K562 (cell line): ENCODE measurements at regions not wholly inside any gene's neighbourhood (a gene's known extent, or its start where the extent isn't known, plus 50 kb on each side); places are given as distances from the start of the nearest gene placed in this dataset.

ENCODE experiments used
- ATAC-seq: fragments of 200-7000 bp; cut with Tn5 transposase; 3 replicates; pipeline ENCODE4 v1.9.1; 2020; ENCODE audit warnings: moderate library complexity
- BruUV-seq: library from RNA; stranded (reverse); fragments of 400-500 nt; replicated peaks from 2 replicates; lab custom pipeline; 2021; lab: Mats Ljungman, UMichigan
- CTCF ChIA-PET: fragments of 300-600 bp; formaldehyde crosslinking; extraction: SDS; loops from one replicate; lab custom pipeline; 2021; ENCODE audit warnings: low intra/inter-chr PET ratio; lab: Yijun Ruan, JAX
- POLR2A ChIA-PET: fragments of 300-600, 350-650 bp; sonication (Branson Sonifier 250); formaldehyde crosslinking; extraction: SDS; loops from one replicate; lab custom pipeline; 2021; ENCODE audit warnings: antibody characterized with exemption, inconsistent platforms; lab: Yijun Ruan, JAX
- DNase-seq, 4 experiments: peaks; one replicate each; pipeline versions ENCODE4 v3.0.0 to v3.0.0-alpha.2; 2011 to 2018; ENCODE audit warnings: low spot score in 3 of 4, mixed read lengths in 3 of 4; ENCODE audit errors: extremely low read depth in 1 of 4
- FAIRE-seq: peaks from 2 replicates; lab custom pipeline; 2011; peaks lifted over from hg19 to GRCh38; lab: Jason Lieb, UNC
- H2AFZ ChIP-seq: 2 replicates; pipeline ENCODE4 v1.6.0; 2011; ENCODE audit warnings: low read depth, low read length, control low read depth, inconsistent platforms
- H3K27ac ChIP-seq: fragments of 200-600 bp; 3 replicates; pipeline ENCODE4 v1.8.0; 2011; ENCODE audit warnings: low read depth, mild to moderate bottlenecking, control low read depth, inconsistent platforms, low read length, moderate library complexity, mixed read lengths; ENCODE audit errors: extremely low read depth
- H3K27me3 ChIP-seq, 2 experiments: fragments of 300-600 bp in 1 of 2; 2 replicates in 1 of 2; 3 replicates in 1 of 2; pipeline versions ENCODE4 v1.6.0 to v1.8.0; 2011; ENCODE audit warnings: inconsistent platforms in 2 of 2, low read length in 2 of 2, mild to moderate bottlenecking in 1 of 2, mixed read lengths in 1 of 2, moderate library complexity in 1 of 2; ENCODE audit not compliant: control insufficient read depth in 2 of 2, insufficient read depth in 2 of 2
- H3K36me3 ChIP-seq: fragments of 300-600 bp; 3 replicates; pipeline ENCODE4 v1.8.0; 2011; ENCODE audit warnings: mild to moderate bottlenecking, low read length, inconsistent platforms; ENCODE audit not compliant: control insufficient read depth, insufficient read depth
- H3K4me1 ChIP-seq, 2 experiments: fragments of 200-600 bp in 1 of 2; replicated peaks in 1 of 2; 2 replicates in 1 of 2; 3 replicates in 1 of 2; pipeline versions ENCODE4 v1.5.1 to v1.8.0; 2011; ENCODE audit warnings: inconsistent platforms in 2 of 2, low read length in 2 of 2, mild to moderate bottlenecking in 1 of 2, mixed read lengths in 1 of 2, moderate library complexity in 1 of 2; ENCODE audit not compliant: control insufficient read depth in 2 of 2, insufficient read depth in 2 of 2
- H3K4me2 ChIP-seq: 2 replicates; pipeline ENCODE4 v1.6.1; 2011; ENCODE audit warnings: low read length, control low read depth, inconsistent platforms, mixed read lengths; ENCODE audit not compliant: insufficient read depth
- H3K4me3 ChIP-seq: fragments of 200-600 bp; sonication (generic), shearing (Covaris generic); 2 replicates; pipeline ENCODE4 v1.5.1; 2016; ENCODE audit warnings: control low read depth, inconsistent platforms
- H3K79me2 ChIP-seq: fragments of 200-600 bp; 3 replicates; pipeline ENCODE4 v1.8.0; 2011; ENCODE audit warnings: low read length, inconsistent platforms; ENCODE audit not compliant: control insufficient read depth, insufficient read depth
- H3K9ac ChIP-seq, 2 experiments: 2 replicates each; pipeline versions ENCODE4 v1.6.0 to v1.6.1; 2011; ENCODE audit warnings: low read depth in 2 of 2, low read length in 2 of 2, control low read depth in 1 of 2, inconsistent platforms in 1 of 2, mild to moderate bottlenecking in 1 of 2, mixed read lengths in 1 of 2; ENCODE audit not compliant: insufficient read depth in 1 of 2
- H3K9me1 ChIP-seq: one replicate; pipeline ENCODE4 v1.6.0; 2011; ENCODE audit warnings: inconsistent platforms, mild to moderate bottlenecking, low read length, moderate library complexity; ENCODE audit not compliant: control insufficient read depth, insufficient read depth
- H3K9me3 ChIP-seq: replicated peaks from 2 replicates; pipeline ENCODE4 v1.5.1; 2011; ENCODE audit warnings: low read depth, low read length, inconsistent platforms; ENCODE audit not compliant: control insufficient read depth, insufficient read depth
- H4K20me1 ChIP-seq: replicated peaks from 2 replicates; pipeline ENCODE4 v1.6.1; 2011; ENCODE audit warnings: low read length, inconsistent platforms, mixed read lengths; ENCODE audit not compliant: control insufficient read depth, insufficient read depth
- ARID2 ChIP-seq: fragments of 450-650 bp; IDR thresholded peaks from 2 replicates; pipeline ENCODE4 v1.6.1; 2017; ENCODE audit warnings: antibody characterized with exemption, mild to moderate bottlenecking
- BCL6 ChIP-seq: fragments of 250-450 bp; sonication (Bioruptor Pico); IDR thresholded peaks from 2 replicates; pipeline ENCODE4 v1.4.0; 2020
- BCOR ChIP-seq: fragments of 450-650 bp; IDR thresholded peaks from 2 replicates; pipeline ENCODE4 v1.6.1; 2016
- HDAC2 ChIP-seq: fragments of 450-650 bp; IDR thresholded peaks from 2 replicates; pipeline ENCODE4 v1.6.1; 2016; ENCODE audit warnings: mild to moderate bottlenecking
- HSF4 ChIP-seq: fragments of 250-450 bp; sonication (Bioruptor Pico); IDR thresholded peaks from 2 replicates; pipeline ENCODE4 v2.1.2; 2022; ENCODE audit warnings: mild to moderate bottlenecking, moderate library complexity, borderline replicate concordance
- MEIS2 ChIP-seq: fragments of 450-650 bp; IDR thresholded peaks from 2 replicates; pipeline ENCODE4 v1.6.1; 2014; ENCODE audit warnings: mild to moderate bottlenecking; ENCODE audit not compliant: partially characterized antibody
- SAP30 ChIP-seq: fragments of 200-600 bp; sonication (generic); IDR thresholded peaks from 2 replicates; pipeline ENCODE4 v1.6.1; 2012; ENCODE audit warnings: borderline replicate concordance, low read depth, mild to moderate bottlenecking, moderate library complexity, low read length, control low read depth, inconsistent platforms; ENCODE audit not compliant: insufficient read depth, poor library complexity, severe bottlenecking
- SNRNP70 ChIP-seq: fragments of 200-400 bp; formaldehyde crosslinking; optimal IDR thresholded peaks from 2 replicates; pipeline ENCODE3; 2017; ENCODE audit warnings: low read depth, low read length
- SRF ChIP-seq, 2 experiments: fragments of 250-450, 450-650 bp in 1 of 2; sonication (Bioruptor Pico) in 1 of 2; sonication (generic) in 1 of 2; formaldehyde crosslinking; IDR thresholded peaks; 2 replicates each; pipeline versions ENCODE4 v1.5.0 to v1.5.1; 2020 to 2022; ENCODE audit warnings: mild to moderate bottlenecking in 1 of 2, missing genetic modification reagents in 1 of 2
- ZNF41 ChIP-seq: fragments of 250-450 bp; sonication (Bioruptor Pico); conservative IDR thresholded peaks from 2 replicates; pipeline ENCODE4 v1.4.0; 2020; ENCODE audit warnings: mild to moderate bottlenecking
- ZNF780A ChIP-seq: fragments of 250-450 bp; sonication (Bioruptor Pico); IDR thresholded peaks from 2 replicates; pipeline ENCODE4 v1.5.0; 2021; ENCODE audit warnings: mild to moderate bottlenecking
- WGBS: fragments of 100-300 bp; shearing (Covaris generic); methylation state at CpG from one replicate; pipeline ENCODE4 v1.1.6; 2016; ENCODE audit warnings: low coverage, mixed read lengths; ENCODE audit not compliant: insufficient coverage; ENCODE audit errors: missing lambda C conversion rate; 5-methylcytosine and 5-hydroxymethylcytosine counted together
- in situ Hi-C: fragments of 300-500 bp; cut with MboI; formaldehyde crosslinking; loops from 4 replicates; pipeline ENCODE4 v1.15.0; 2018; ENCODE audit warnings: inconsistent platforms, mixed read lengths
- intact Hi-C: fragments of 100-400 bp; cut with micrococcal nuclease; formaldehyde crosslinking; loops from 2 replicates; pipeline ENCODE4 v1.14.2; 2022
- TF ChIP-seq, protein P1 (sequence below): fragments of 250-450 bp; sonication (Bioruptor Pico); IDR thresholded peaks from 2 replicates; pipeline ENCODE4 v1.8.0; 2021; ENCODE audit warnings: borderline replicate concordance, mild to moderate bottlenecking, moderate library complexity; ENCODE audit not compliant: poor library complexity, severe bottlenecking
- TF ChIP-seq, protein P2 (sequence below): fragments of 450-650 bp; formaldehyde crosslinking; IDR thresholded peaks from 2 replicates; pipeline ENCODE4 v1.4.0; 2020; ENCODE audit warnings: mild to moderate bottlenecking, moderate library complexity
- TF ChIP-seq, protein P3 (sequence below): fragments of 250-450 bp; sonication (Bioruptor Pico); IDR thresholded peaks from 2 replicates; pipeline ENCODE4 v1.9.0; 2021; ENCODE audit warnings: mild to moderate bottlenecking, inconsistent platforms
- TF ChIP-seq, protein P4 (sequence below): sonication (generic); formaldehyde crosslinking; IDR thresholded peaks from 2 replicates; pipeline ENCODE4 v1.8.1; 2023; ENCODE audit warnings: mild to moderate bottlenecking, missing genetic modification reagents
- TF ChIP-seq, protein P5 (sequence below), 2 experiments: fragments of 250-450 bp in 1 of 2; fragments of 450-650 bp in 1 of 2; sonication (Bioruptor Pico) in 1 of 2; IDR thresholded peaks; 2 replicates each; pipeline versions ENCODE4 v1.6.1 to v1.8.0; 2016 to 2021; ENCODE audit warnings: mild to moderate bottlenecking in 2 of 2, moderate library complexity in 2 of 2, missing compliant biosample characterization in 1 of 2, missing genetic modification characterization in 1 of 2

DNA sequence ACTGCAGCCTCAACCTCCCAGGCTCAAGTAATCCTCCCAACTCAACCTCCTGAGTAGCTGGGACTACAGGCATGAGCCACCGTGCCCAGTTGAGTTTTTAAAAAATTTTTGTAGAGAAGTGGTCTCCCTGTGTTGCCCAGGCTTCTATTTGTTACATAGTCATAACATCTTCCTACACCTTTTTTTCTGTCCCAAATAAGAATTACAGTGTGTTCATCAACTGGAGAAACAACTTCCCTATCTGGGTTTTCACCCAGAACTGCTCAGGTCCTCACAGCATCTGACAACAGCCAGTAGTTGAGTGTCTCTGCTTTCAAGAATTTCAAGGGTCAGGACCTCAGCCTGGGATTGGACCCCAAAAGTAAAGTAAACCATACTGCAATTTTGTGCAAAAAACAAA is 235.2 kb upstream of the AMIGO2 start:
- ATAC-seq (no peak), DNase-seq (no peak), FAIRE-seq (no peak)
- ChIA-PET CTCF (no interaction called here), POLR2A (no interaction called here)
- no peaks in the 10 kb centered on the region for H3K9me1 ChIP-seq
- no peak overlapping the region for H3K27ac ChIP-seq
- in situ Hi-C loops (no loop called here), intact Hi-C loops (no loop called here)
- BruUV-seq: no TSS peak
- no peak overlapping the region for H2AFZ ChIP-seq
- H3K36me3 ChIP-seq: no peaks in the 10 kb centered on the region
- H4K20me1 ChIP-seq: no peaks in the 10 kb centered on the region
- no peaks in the 10 kb centered on the region; the same call in 1 of the 2 replicates for H3K9me3 ChIP-seq
- WGBS: 36% methylated on average over 1 of the region's 1 CpG
- no peaks in the 10 kb centered on the region for H3K79me2 ChIP-seq
- H3K4me2 ChIP-seq: no peak overlapping the region
- H3K27me3 ChIP-seq: no peaks in the 10 kb centered on the region
- H3K9ac ChIP-seq: no peak overlapping the region
- H3K4me1 ChIP-seq: peaks cover 0 to 7% of the 10 kb centered on the region in 2 experiments; a peak in 2 of 5 replicates
- no peak overlapping the region for H3K4me3 ChIP-seq
- TF ChIP-seq, protein P1, sequence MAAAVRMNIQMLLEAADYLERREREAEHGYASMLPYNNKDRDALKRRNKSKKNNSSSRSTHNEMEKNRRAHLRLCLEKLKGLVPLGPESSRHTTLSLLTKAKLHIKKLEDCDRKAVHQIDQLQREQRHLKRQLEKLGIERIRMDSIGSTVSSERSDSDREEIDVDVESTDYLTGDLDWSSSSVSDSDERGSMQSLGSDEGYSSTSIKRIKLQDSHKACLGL (CRISPR knock-in tag): no peak
- TF ChIP-seq, protein P2, sequence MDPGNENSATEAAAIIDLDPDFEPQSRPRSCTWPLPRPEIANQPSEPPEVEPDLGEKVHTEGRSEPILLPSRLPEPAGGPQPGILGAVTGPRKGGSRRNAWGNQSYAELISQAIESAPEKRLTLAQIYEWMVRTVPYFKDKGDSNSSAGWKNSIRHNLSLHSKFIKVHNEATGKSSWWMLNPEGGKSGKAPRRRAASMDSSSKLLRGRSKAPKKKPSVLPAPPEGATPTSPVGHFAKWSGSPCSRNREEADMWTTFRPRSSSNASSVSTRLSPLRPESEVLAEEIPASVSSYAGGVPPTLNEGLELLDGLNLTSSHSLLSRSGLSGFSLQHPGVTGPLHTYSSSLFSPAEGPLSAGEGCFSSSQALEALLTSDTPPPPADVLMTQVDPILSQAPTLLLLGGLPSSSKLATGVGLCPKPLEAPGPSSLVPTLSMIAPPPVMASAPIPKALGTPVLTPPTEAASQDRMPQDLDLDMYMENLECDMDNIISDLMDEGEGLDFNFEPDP (CRISPR knock-in tag): no peak
- TF ChIP-seq, protein P3, sequence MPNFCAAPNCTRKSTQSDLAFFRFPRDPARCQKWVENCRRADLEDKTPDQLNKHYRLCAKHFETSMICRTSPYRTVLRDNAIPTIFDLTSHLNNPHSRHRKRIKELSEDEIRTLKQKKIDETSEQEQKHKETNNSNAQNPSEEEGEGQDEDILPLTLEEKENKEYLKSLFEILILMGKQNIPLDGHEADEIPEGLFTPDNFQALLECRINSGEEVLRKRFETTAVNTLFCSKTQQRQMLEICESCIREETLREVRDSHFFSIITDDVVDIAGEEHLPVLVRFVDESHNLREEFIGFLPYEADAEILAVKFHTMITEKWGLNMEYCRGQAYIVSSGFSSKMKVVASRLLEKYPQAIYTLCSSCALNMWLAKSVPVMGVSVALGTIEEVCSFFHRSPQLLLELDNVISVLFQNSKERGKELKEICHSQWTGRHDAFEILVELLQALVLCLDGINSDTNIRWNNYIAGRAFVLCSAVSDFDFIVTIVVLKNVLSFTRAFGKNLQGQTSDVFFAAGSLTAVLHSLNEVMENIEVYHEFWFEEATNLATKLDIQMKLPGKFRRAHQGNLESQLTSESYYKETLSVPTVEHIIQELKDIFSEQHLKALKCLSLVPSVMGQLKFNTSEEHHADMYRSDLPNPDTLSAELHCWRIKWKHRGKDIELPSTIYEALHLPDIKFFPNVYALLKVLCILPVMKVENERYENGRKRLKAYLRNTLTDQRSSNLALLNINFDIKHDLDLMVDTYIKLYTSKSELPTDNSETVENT: no peak
- TF ChIP-seq ZNF780A (no peak), HDAC2 (no peak), HSF4 (CRISPR knock-in tag) (no peak), MEIS2 (no peak), BCOR (no peak), BCL6 (CRISPR knock-in tag) (no peak), SAP30 (no peak), ZNF41 (CRISPR knock-in tag) (no peak), SNRNP70 (no peak), SRF (CRISPR knock-in tag; IDR thresholded peaks at IDR 0.05) (no peak), ARID2 (no peak)
- TF ChIP-seq, protein P4, sequence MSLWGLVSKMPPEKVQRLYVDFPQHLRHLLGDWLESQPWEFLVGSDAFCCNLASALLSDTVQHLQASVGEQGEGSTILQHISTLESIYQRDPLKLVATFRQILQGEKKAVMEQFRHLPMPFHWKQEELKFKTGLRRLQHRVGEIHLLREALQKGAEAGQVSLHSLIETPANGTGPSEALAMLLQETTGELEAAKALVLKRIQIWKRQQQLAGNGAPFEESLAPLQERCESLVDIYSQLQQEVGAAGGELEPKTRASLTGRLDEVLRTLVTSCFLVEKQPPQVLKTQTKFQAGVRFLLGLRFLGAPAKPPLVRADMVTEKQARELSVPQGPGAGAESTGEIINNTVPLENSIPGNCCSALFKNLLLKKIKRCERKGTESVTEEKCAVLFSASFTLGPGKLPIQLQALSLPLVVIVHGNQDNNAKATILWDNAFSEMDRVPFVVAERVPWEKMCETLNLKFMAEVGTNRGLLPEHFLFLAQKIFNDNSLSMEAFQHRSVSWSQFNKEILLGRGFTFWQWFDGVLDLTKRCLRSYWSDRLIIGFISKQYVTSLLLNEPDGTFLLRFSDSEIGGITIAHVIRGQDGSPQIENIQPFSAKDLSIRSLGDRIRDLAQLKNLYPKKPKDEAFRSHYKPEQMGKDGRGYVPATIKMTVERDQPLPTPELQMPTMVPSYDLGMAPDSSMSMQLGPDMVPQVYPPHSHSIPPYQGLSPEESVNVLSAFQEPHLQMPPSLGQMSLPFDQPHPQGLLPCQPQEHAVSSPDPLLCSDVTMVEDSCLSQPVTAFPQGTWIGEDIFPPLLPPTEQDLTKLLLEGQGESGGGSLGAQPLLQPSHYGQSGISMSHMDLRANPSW (CRISPR knock-in tag): no peak
- TF ChIP-seq, protein P5, sequence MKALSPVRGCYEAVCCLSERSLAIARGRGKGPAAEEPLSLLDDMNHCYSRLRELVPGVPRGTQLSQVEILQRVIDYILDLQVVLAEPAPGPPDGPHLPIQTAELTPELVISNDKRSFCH (CRISPR knock-in tag; IDR thresholded peaks at IDR 0.05): no peak
- TF ChIP-seq, protein P5 (tag; IDR thresholded peaks at IDR 0.05): no peak
